GM12873 (cell line): ENCODE measurements at regions not wholly inside any gene's neighbourhood (a gene's known extent, or its start where the extent isn't known, plus 50 kb on each side); places are given as distances from the start of the nearest gene placed in this dataset.
A peak's percentile ranks its signal among the peaks of the same experiment; 100 is the strongest.

Experiments used
- TF ChIP-seq, protein P1 (sequence below): IDR thresholded peaks from 2 replicates; pipeline ENCODE4 v1.5.1; 2012; ENCODE audit warnings: low read depth, mild to moderate bottlenecking, moderate library complexity, low read length, control low read depth; ENCODE audit not compliant: insufficient read depth; ENCODE audit errors: missing control alignments

DNA sequence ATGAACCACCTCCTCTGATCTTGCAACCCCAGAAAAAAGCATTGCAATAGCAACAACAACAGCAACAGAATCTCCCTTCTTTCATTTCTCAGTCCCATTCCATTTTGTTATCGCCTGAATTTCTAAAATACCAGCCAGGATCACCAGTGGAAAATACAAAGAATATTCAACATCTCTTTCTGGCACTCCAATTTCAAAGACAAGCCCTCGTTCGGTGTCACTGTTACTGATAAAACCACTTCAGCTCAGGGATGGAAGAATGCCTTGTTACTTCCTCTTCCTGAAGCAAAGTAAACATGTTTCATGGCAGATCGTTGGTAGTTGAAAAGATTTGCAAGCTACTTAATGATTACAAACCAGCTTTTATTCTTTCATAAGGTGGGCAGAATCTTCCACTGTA is 94.0 kb upstream of the SPTLC3 start:
- TF ChIP-seq, protein P1, sequence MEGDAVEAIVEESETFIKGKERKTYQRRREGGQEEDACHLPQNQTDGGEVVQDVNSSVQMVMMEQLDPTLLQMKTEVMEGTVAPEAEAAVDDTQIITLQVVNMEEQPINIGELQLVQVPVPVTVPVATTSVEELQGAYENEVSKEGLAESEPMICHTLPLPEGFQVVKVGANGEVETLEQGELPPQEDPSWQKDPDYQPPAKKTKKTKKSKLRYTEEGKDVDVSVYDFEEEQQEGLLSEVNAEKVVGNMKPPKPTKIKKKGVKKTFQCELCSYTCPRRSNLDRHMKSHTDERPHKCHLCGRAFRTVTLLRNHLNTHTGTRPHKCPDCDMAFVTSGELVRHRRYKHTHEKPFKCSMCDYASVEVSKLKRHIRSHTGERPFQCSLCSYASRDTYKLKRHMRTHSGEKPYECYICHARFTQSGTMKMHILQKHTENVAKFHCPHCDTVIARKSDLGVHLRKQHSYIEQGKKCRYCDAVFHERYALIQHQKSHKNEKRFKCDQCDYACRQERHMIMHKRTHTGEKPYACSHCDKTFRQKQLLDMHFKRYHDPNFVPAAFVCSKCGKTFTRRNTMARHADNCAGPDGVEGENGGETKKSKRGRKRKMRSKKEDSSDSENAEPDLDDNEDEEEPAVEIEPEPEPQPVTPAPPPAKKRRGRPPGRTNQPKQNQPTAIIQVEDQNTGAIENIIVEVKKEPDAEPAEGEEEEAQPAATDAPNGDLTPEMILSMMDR = no peak

DNA sequence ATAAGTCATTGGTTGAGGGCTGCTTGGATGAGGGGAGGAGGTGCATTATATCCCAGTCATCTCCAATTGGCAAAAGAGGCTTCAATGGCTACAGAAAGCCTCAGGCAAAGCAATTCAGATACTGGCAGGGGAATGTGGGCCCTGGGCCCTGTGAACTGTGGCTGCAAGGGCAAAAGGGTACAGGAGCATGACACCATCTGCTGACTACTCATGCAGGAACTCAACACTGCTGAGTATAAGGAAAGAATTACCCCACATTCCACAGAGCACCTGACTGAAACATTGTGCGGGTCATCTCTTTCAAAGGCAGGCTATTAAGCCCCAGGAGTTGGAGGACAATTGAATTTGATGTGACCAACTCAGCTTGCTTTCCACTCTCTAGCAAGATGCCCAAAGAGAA is 92.1 kb upstream of the SPTLC3 start:
- TF ChIP-seq, protein P1 = no peak

DNA sequence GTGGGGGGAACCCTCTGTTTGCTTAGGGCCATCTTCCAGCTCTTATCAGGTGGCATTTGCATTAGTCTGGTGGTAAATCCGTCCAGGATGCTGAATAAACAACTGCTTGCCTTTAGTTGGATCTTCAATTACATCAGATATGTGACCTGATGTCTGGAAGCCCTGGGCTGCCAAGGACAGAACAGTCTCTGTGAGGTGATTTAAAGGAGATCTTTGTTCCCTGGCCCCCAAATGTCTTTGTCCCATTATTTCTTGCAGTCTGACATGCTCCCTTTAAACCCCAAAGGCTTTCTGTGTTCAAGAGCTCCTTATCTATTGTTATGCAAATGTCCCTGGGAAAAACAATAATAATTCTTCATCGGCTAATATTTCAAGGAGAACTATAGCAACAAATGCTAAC is 84.6 kb upstream of the SPTLC3 start:
- TF ChIP-seq, protein P1 = no peak

DNA sequence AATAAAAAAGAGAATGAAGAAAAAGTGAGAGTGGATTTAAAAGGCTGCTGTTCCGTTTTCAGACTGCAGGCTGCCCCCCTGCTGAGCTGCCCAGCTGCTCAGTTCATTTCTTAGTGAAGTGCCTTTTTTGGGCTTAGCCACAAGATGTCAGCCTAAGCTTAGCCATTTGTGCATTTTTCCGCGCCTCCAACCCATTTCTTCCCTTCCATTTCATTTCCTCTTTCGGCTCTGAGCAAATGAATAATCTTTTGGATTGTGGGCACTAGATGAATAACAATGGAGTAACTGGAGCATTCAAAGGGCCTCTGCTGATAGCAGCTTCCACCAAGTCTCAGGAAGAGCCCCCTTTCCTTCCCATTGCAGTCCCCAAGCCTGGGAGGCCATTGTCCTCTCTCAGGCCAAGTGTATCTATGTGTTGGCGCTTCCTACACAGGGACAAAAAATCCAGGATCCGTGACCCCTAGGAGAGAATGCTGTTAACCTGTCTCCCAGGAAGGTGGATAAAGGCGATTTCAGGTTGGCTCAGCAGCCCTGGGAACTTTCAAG is 83.5 kb upstream of the SPTLC3 start:
- TF ChIP-seq, protein P1 = peak; percentile 77

DNA sequence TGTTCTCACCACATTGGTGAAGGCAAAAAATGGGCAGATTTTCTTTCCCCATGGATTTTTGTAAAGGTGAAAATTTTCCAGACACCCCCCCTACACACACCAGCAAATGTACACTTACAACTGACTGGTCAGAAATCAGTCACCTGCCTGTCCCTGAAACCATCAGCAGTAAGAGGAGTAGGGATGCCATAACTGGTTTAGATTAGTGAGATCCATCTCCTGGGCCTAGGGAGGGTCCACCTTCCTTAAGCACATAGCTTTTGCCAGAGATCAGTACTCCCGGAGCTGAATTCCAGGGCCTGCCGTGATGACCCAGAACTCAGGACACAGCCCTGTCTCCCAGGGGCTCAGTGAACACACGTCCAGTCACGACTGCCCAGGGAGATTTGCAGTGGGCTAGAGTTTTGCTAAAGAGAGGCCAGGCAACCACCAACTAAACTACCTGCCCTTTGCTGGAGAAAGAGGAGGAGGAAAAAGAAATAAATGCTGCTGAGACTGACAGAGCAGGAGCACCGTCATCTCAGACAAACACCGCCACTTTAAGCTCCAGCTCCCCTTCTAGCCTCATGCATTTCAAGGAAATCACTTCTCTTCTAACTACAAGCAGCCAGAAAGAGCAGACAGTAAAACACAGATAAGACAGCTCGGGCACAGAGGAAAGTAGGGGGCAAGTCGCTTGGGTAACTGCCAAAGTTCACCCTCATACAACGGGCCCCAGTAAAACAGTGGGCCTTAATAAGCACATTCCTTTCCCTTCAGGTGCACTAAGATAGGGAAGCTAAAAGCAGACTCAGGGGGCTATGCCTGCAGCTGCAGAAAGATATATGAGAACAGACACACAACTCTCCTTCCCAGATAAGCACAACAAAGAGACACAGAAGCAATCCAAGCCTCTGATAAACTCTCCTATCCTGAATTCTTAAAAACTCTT is 82.6 kb upstream of the SPTLC3 start:
- TF ChIP-seq, protein P1 = no peak

DNA sequence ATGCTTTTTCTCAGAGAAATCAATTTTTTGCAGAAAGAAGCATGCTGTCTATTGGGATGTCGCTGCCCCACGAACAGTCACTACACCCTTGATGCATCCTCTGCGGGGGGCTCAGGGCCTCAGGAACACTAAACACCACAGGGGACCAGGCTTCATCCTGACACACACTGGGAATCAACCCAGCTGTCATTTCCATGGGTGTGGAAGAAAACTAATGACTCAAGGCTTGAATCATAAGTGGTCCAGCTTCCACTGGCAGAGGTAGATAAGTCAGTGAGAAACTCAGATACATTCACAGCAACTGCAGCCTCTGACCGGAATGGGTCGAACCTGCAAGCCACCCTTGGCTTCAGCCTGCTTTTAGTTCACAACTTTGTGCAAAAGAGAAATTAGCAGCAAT is 81.3 kb upstream of the SPTLC3 start:
- TF ChIP-seq, protein P1 = no peak

DNA sequence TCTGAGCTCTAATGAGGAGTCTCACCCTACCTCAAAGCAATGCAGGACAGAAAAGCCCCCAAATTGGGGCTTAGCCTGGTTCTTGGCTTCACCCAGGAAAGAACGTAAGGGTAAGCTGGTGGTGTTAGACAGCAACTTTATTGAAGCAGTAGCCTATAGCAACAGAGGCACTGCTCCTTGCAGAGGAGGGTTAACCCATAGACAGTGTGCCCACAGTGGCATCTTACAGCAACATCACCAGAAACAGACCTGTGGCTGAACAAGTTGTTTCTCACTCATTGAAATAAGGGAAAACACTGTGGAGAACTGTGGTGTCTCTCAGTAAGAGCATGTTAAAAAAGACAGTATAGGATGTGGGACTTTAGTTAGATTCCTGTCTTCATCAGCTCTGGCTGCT is 80.4 kb upstream of the SPTLC3 start:
- TF ChIP-seq, protein P1 = no peak
